B cell (primary cell): ENCODE measurements at regions not wholly inside any gene's neighbourhood (a gene's known extent, or its start where the extent isn't known, plus 50 kb on each side); places are given as distances from the start of the nearest gene placed in this dataset.

Experiments
- ATAC-seq: fragments of 200-7000 bp; cut with Tn5 transposase; one replicate; pipeline ENCODE4 v1.10.0; 2021; ENCODE audit warnings: low read depth, mild to moderate bottlenecking, moderate number of reproducible peaks, moderate library complexity
- CTCF ChIA-PET: fragments of 350-600 bp; sonication (Branson Sonifier 250); formaldehyde crosslinking; loops from one replicate; lab custom pipeline; 2021; ENCODE audit warnings: antibody characterized with exemption, inconsistent platforms; lab: Charles Lee
- POLR2A ChIA-PET: fragments of 350-600 bp; sonication (Branson Sonifier 250); formaldehyde crosslinking; loops from one replicate; lab custom pipeline; 2021; ENCODE audit warnings: antibody characterized with exemption; lab: Charles Lee
- DNase-seq: peaks from one replicate; pipeline ENCODE4 v3.0.0; 2013
- H2AFZ ChIP-seq: 2 replicates; pipeline ENCODE4 v1.6.1; 2012; ENCODE audit warnings: mild to moderate bottlenecking, low read depth, low read length; ENCODE audit not compliant: insufficient read depth, poor library complexity, severe bottlenecking
- H3K27ac ChIP-seq, 2 donors: 1 replicate in 1 of 2; 2 replicates in 1 of 2; pipeline ENCODE4 v1.5.1; 2012 to 2013; ENCODE audit warnings: low read length in 2 of 2, mild to moderate bottlenecking in 2 of 2, moderate library complexity in 1 of 2
- H3K27me3 ChIP-seq, 4 experiments: fragments of 200-600 bp in 1 of 4; sonication (generic) in 1 of 4; replicated peaks in 1 of 4; 1 replicate in 2 of 4; 2 replicates in 2 of 4; pipeline versions ENCODE4 v1.6.1 to v1.7.0; 2013 to 2016; ENCODE audit warnings: low read length in 3 of 4, mild to moderate bottlenecking in 2 of 4, mixed read lengths in 1 of 4, moderate library complexity in 1 of 4; ENCODE audit not compliant: insufficient read depth in 4 of 4, control insufficient read depth in 3 of 4; ENCODE audit errors: control extremely low read depth in 1 of 4
- H3K36me3 ChIP-seq, 2 experiments: replicated peaks in 1 of 2; 1 replicate in 1 of 2; 2 replicates in 1 of 2; pipeline versions ENCODE4 v1.6.1 to v1.7.1; 2013; ENCODE audit warnings: low read length in 1 of 2; ENCODE audit not compliant: insufficient read depth in 2 of 2, control insufficient read depth in 1 of 2; ENCODE audit errors: control extremely low read depth in 1 of 2, extremely low read depth in 1 of 2
- H3K4me1 ChIP-seq, 2 donors: fragments of 200-600 bp in 1 of 2; sonication (generic) in 1 of 2; 1 replicate in 1 of 2; 2 replicates in 1 of 2; pipeline versions ENCODE4 v1.5.1 to v1.6.1; 2013 to 2017; ENCODE audit warnings: low read length in 2 of 2; ENCODE audit not compliant: control insufficient read depth in 2 of 2, insufficient read depth in 2 of 2
- H3K4me2 ChIP-seq: replicated peaks from 2 replicates; pipeline ENCODE3; 2012; ENCODE audit warnings: mild to moderate bottlenecking, low read depth, low read length; ENCODE audit not compliant: poor library complexity, severe bottlenecking
- H3K4me3 ChIP-seq, 5 experiments: fragments of 200-600 bp in 1 of 5; sonication (generic) in 1 of 5; 1 replicate in 3 of 5; 2 replicates in 2 of 5; pipeline versions ENCODE4 v1.5.1 to v1.7.0; 2011 to 2016; ENCODE audit warnings: low read length in 4 of 5, mild to moderate bottlenecking in 4 of 5, low read depth in 2 of 5, control low read depth in 1 of 5, moderate library complexity in 1 of 5; ENCODE audit not compliant: insufficient read depth in 1 of 5; ENCODE audit errors: control extremely low read depth in 1 of 5, extremely low read depth in 1 of 5
- H3K79me2 ChIP-seq: fragments of 200-600 bp; sonication (generic); one replicate; pipeline ENCODE4 v1.6.0; 2016; ENCODE audit warnings: low read length; ENCODE audit not compliant: control insufficient read depth, insufficient read depth
- H3K9ac ChIP-seq: fragments of 200-600 bp; sonication (generic); 2 replicates; pipeline ENCODE4 v1.6.1; 2017; ENCODE audit warnings: mild to moderate bottlenecking, low read length, moderate library complexity
- H3K9me3 ChIP-seq, 3 donors: one replicate each; pipeline versions ENCODE4 v1.6.1 to v1.7.1; 2013; ENCODE audit warnings: low read length in 2 of 3; ENCODE audit not compliant: control insufficient read depth in 2 of 3, insufficient read depth in 1 of 3; ENCODE audit errors: control extremely low read depth in 1 of 3
- H4K20me1 ChIP-seq: 2 replicates; pipeline ENCODE4 v1.6.0; 2012; ENCODE audit warnings: mild to moderate bottlenecking, low read length; ENCODE audit not compliant: insufficient read depth, control insufficient read depth, poor library complexity, severe bottlenecking
- H3K27ac Mint-ChIP-seq: one replicate; pipeline ENCODE4 v1.8.0; 2021; ENCODE audit warnings: mixed read lengths
- H3K27me3 Mint-ChIP-seq: one replicate; pipeline ENCODE4 v1.8.0; 2021; ENCODE audit warnings: mixed read lengths
- H3K4me1 Mint-ChIP-seq: one replicate; pipeline ENCODE4 v1.8.0; 2021; ENCODE audit warnings: mixed read lengths
- H3K4me3 Mint-ChIP-seq: one replicate; pipeline ENCODE4 v1.8.0; 2021; ENCODE audit warnings: mixed read lengths
- H3K9me3 Mint-ChIP-seq: one replicate; pipeline ENCODE4 v1.8.0; 2022; ENCODE audit warnings: mixed read lengths; ENCODE audit not compliant: insufficient read depth
- EZH2 ChIP-seq: IDR thresholded peaks from 2 replicates; pipeline ENCODE4 v1.6.1; 2012; ENCODE audit warnings: borderline replicate concordance, low read depth, mild to moderate bottlenecking, moderate library complexity, low read length; ENCODE audit not compliant: insufficient read depth, poor library complexity, severe bottlenecking
- WGBS: methylation state at CpG from one replicate; pipeline ENCODE4 v1.1.5; 2013; ENCODE audit warnings: missing lambda C conversion rate; ENCODE audit not compliant: insufficient coverage; 5-methylcytosine and 5-hydroxymethylcytosine counted together
- intact Hi-C: fragments of 100-400 bp; cut with micrococcal nuclease; formaldehyde crosslinking; loops from one replicate; pipeline ENCODE4 v1.10.0; 2022
- TF ChIP-seq, protein P1 (sequence below): fragments of 200-600 bp; IDR thresholded peaks from one replicate; pipeline ENCODE4 v1.8.0; 2022; ENCODE audit warnings: antibody characterized with exemption, mild to moderate bottlenecking

DNA sequence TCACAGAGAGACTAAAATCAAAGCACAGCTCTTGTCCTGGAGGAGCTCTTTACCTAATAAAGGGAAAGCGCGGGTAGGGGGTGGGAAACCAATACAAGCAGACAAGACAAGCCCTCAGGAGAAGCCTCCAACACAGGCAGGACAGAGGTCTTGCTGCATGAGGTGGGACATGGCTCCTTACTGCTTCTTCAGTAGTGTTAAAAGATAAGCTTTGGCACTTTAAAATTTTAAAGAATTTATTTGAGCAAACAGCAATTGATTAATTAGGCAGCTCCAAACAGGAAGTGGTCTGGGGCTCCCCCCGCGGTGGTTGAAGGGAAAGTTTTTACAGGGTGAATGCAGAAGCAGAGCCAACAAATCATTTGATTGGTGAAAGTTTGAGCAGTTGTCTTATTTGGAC is 50.3 kb upstream of the MACC1 start:
- TF ChIP-seq, protein P1, sequence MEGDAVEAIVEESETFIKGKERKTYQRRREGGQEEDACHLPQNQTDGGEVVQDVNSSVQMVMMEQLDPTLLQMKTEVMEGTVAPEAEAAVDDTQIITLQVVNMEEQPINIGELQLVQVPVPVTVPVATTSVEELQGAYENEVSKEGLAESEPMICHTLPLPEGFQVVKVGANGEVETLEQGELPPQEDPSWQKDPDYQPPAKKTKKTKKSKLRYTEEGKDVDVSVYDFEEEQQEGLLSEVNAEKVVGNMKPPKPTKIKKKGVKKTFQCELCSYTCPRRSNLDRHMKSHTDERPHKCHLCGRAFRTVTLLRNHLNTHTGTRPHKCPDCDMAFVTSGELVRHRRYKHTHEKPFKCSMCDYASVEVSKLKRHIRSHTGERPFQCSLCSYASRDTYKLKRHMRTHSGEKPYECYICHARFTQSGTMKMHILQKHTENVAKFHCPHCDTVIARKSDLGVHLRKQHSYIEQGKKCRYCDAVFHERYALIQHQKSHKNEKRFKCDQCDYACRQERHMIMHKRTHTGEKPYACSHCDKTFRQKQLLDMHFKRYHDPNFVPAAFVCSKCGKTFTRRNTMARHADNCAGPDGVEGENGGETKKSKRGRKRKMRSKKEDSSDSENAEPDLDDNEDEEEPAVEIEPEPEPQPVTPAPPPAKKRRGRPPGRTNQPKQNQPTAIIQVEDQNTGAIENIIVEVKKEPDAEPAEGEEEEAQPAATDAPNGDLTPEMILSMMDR: peak; percentile 59
- no peak for TF ChIP-seq EZH2
- DNase-seq (peak; percentile 31), ATAC-seq (peak; percentile 33)
- H4K20me1 ChIP-seq: no peaks in the 10 kb centered on the region
- no peak overlapping the region for H3K4me2 ChIP-seq
- Mint-ChIP-seq H3K27ac (no peak overlapping the region), H3K27me3 (no peaks in the 10 kb centered on the region), H3K4me1 (peaks cover 12% of the 10 kb centered on the region), H3K9me3 (no peaks in the 10 kb centered on the region), H3K4me3 (no peak overlapping the region)
- no peak overlapping the region for H2AFZ ChIP-seq
- intact Hi-C loops: no loop called here
- H3K4me3 ChIP-seq: no peak overlapping the region
- ChIA-PET POLR2A (interaction anchor here (0.6 kb wide), 1 partner anchor 122 kb away, joined by 3 read pairs; no protein-coding TSS in a partner anchor), CTCF (interaction anchor here (0.7 to 1.4 kb wide), 5 partner anchors 14 to 514 kb away, joined by 3 to 4 read pairs (median 3); no protein-coding TSS in a partner anchor)
- H3K79me2 ChIP-seq: no peaks in the 10 kb centered on the region
- H3K9ac ChIP-seq: no peak overlapping the region
- peaks cover 0 to 4% of the 10 kb centered on the region in 2 donors for H3K4me1 ChIP-seq
- H3K36me3 ChIP-seq: no peaks in the 10 kb centered on the region
- 0% methylated on average over 2 of the region's 4 CpGs for WGBS
- no peak overlapping the region for H3K27ac ChIP-seq
- no peaks in the 10 kb centered on the region for H3K9me3 ChIP-seq
- no peaks in the 10 kb centered on the region for H3K27me3 ChIP-seq

DNA sequence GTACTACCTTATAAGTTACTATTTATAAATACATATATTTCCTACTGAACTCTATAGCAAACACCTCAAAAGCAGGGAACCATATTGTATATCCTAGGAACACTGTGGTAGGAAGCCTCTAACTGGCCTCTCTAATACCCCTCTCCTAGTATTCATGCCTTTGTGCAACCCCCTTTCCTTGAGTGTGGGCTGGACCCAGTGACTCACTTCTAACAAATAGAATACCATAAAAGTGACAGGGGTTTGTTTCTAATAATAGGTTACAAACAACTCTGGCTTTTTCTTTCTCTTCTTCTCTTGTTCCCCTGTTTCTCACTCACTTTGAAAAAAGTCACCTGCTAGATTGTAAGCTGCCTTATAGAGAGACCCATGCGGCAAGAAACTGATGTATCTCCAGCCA is 51.6 kb upstream of the MACC1 start:
- CTCF ChIA-PET: no interaction called here
- H3K27me3 Mint-ChIP-seq: no peaks in the 10 kb centered on the region
- H3K9ac ChIP-seq: no peak overlapping the region

More for the DNA sequence above, 51.6 kb upstream of the MACC1 start:
- H3K4me1 ChIP-seq: peaks cover 0 to 4% of the 10 kb centered on the region in 2 donors
- Mint-ChIP-seq H3K4me3 (no peak overlapping the region), H3K27ac (no peak overlapping the region), H3K4me1 (peaks cover 12% of the 10 kb centered on the region), H3K9me3 (no peaks in the 10 kb centered on the region)
- no peak overlapping the region for H2AFZ ChIP-seq
- H3K27me3 ChIP-seq: no peaks in the 10 kb centered on the region
- intact Hi-C loops: no loop called here
- no CpG with 5 or more reads among the region's 1 CpG for WGBS
- H4K20me1 ChIP-seq: no peaks in the 10 kb centered on the region
- ATAC-seq: no peak
- H3K4me2 ChIP-seq: no peak overlapping the region
- H3K79me2 ChIP-seq: no peaks in the 10 kb centered on the region
- H3K4me3 ChIP-seq: no peak overlapping the region
- TF ChIP-seq EZH2: no peak
- TF ChIP-seq, protein P1: no peak
- H3K9me3 ChIP-seq: no peaks in the 10 kb centered on the region
- H3K27ac ChIP-seq: no peak overlapping the region
- POLR2A ChIA-PET: no interaction called here
- no peak for DNase-seq
- no peaks in the 10 kb centered on the region for H3K36me3 ChIP-seq
